ENCODE measurements at regions not wholly inside any gene's neighbourhood (a gene's known extent, or its start where the extent isn't known, plus 50 kb on each side); places are given as distances from the start of the nearest gene placed in this dataset.

GRCh38 chr2:129189617-129190319, 789.7 kb upstream of the RAB6C start:
- Histone ChIP-seq H3K9me3 (no peaks in the 10 kb centered on the region), H3K4me1 (no peaks in the 10 kb centered on the region), H3K4me3 (no peak overlapping the region), H3K27me3 (no peaks in the 10 kb centered on the region), H3K27ac (no peak overlapping the region), H3K36me3 (no peaks in the 10 kb centered on the region)
- intact Hi-C loops (cut with DNase I) = no loop called here
- no peak for DNase-seq (ENCODE audit: low spot score in 2 of 2)
- TF ChIP-seq, protein P1, sequence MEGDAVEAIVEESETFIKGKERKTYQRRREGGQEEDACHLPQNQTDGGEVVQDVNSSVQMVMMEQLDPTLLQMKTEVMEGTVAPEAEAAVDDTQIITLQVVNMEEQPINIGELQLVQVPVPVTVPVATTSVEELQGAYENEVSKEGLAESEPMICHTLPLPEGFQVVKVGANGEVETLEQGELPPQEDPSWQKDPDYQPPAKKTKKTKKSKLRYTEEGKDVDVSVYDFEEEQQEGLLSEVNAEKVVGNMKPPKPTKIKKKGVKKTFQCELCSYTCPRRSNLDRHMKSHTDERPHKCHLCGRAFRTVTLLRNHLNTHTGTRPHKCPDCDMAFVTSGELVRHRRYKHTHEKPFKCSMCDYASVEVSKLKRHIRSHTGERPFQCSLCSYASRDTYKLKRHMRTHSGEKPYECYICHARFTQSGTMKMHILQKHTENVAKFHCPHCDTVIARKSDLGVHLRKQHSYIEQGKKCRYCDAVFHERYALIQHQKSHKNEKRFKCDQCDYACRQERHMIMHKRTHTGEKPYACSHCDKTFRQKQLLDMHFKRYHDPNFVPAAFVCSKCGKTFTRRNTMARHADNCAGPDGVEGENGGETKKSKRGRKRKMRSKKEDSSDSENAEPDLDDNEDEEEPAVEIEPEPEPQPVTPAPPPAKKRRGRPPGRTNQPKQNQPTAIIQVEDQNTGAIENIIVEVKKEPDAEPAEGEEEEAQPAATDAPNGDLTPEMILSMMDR (IDR thresholded peaks at IDR 0.05) = no peak

GRCh38 chr2:129190494-129190893, 789.0 kb upstream of the RAB6C start:
- intact Hi-C loops (cut with DNase I) = no loop called here
- Histone ChIP-seq H3K9me3 (no peaks in the 10 kb centered on the region), H3K27me3 (no peaks in the 10 kb centered on the region), H3K4me1 (no peaks in the 10 kb centered on the region), H3K27ac (no peak overlapping the region), H3K36me3 (no peaks in the 10 kb centered on the region), H3K4me3 (no peak overlapping the region)
- DNase-seq (ENCODE audit: low spot score in 2 of 2) = no peak
- TF ChIP-seq, protein P1 (IDR thresholded peaks at IDR 0.05) = no peak

GRCh38 chr2:129191530-129191929, 787.9 kb upstream of the RAB6C start:
- DNase-seq (ENCODE audit: low spot score in 2 of 2) = no peak
- Histone ChIP-seq H3K4me3 (no peak overlapping the region), H3K4me1 (no peaks in the 10 kb centered on the region), H3K27ac (no peak overlapping the region), H3K27me3 (no peaks in the 10 kb centered on the region), H3K36me3 (no peaks in the 10 kb centered on the region), H3K9me3 (no peaks in the 10 kb centered on the region)
- TF ChIP-seq, protein P1 (IDR thresholded peaks at IDR 0.05) = no peak
- intact Hi-C loops (cut with DNase I) = no loop called here

GRCh38 chr2:129192117-129192516, 787.3 kb upstream of the RAB6C start:
- DNase-seq (ENCODE audit: low spot score in 2 of 2) = no peak
- TF ChIP-seq, protein P1 (IDR thresholded peaks at IDR 0.05) = no peak
- Histone ChIP-seq H3K36me3 (no peaks in the 10 kb centered on the region), H3K9me3 (no peaks in the 10 kb centered on the region), H3K27ac (no peak overlapping the region), H3K4me3 (no peak overlapping the region), H3K4me1 (no peaks in the 10 kb centered on the region), H3K27me3 (no peaks in the 10 kb centered on the region)
- intact Hi-C loops (cut with DNase I) = no loop called here

GRCh38 chr2:129192841-129193253, 786.6 kb upstream of the RAB6C start:
- no peak overlapping the region for H3K4me3 ChIP-seq
- H3K36me3 ChIP-seq = no peaks in the 10 kb centered on the region
- DNase-seq (ENCODE audit: low spot score in 2 of 2) = no peak
- no peak overlapping the region for H3K27ac ChIP-seq
- H3K27me3 ChIP-seq = no peaks in the 10 kb centered on the region
- no peaks in the 10 kb centered on the region for H3K4me1 ChIP-seq
- no peaks in the 10 kb centered on the region for H3K9me3 ChIP-seq
- intact Hi-C loops (cut with DNase I) = no loop called here
- TF ChIP-seq, protein P1 (IDR thresholded peaks at IDR 0.05) = no peak

GRCh38 chr2:129193961-129194360, 785.5 kb upstream of the RAB6C start:
- TF ChIP-seq, protein P1 (IDR thresholded peaks at IDR 0.05) = no peak
- no peaks in the 10 kb centered on the region for H3K27me3 ChIP-seq
- H3K4me3 ChIP-seq = no peak overlapping the region
- no peak for DNase-seq (ENCODE audit: low spot score in 2 of 2)
- H3K4me1 ChIP-seq = no peaks in the 10 kb centered on the region
- H3K9me3 ChIP-seq = no peaks in the 10 kb centered on the region
- intact Hi-C loops (cut with DNase I) = no loop called here
- no peaks in the 10 kb centered on the region for H3K36me3 ChIP-seq
- no peak overlapping the region for H3K27ac ChIP-seq
